ENCODE measurements at regions not wholly inside any gene's neighbourhood (a gene's known extent, or its start where the extent isn't known, plus 50 kb on each side); places are given as distances from the start of the nearest gene placed in this dataset.

DNA sequence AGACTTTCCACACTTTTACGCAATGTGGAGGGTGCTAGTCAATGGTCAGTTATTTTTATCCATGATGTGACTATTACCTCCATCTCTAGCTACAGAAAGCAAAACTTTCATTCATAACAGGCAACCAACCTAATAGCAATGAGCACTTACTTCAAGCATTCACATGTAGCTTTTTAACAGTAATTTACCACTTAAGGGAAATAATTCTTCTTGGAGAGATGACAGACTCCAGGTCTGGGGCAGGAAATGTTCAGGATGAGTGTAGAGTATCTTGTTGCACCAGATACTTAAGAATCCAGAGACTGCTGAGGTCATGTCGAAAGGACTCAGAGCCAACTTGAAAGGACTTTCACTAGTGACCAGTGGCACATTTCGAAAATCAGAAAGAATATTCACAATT is 347.6 kb downstream of the CHRM3 start:
- no peaks in the 10 kb centered on the region for H3K27me3 ChIP-seq (ENCODE audit: control insufficient read depth, insufficient read depth, low read length, poor library complexity, severe bottlenecking)
- H3K4me3 ChIP-seq (ENCODE audit: insufficient read depth, low read depth, low read length): no peak overlapping the region
- H3K4me1 ChIP-seq (ENCODE audit: control insufficient read depth, insufficient read depth, low read length): no peaks in the 10 kb centered on the region
- H3K9me3 ChIP-seq (ENCODE audit: control insufficient read depth, low read length): no peaks in the 10 kb centered on the region
- no peaks in the 10 kb centered on the region for H3K36me3 ChIP-seq (ENCODE audit: control insufficient read depth, insufficient read depth, low read length)
- no peak overlapping the region for H3K27ac ChIP-seq (ENCODE audit: insufficient read depth, low read depth, low read length, poor library complexity, severe bottlenecking)
- 92 to 100% methylated on average over 2 of the region's 3 CpGs for WGBS, 2 experiments

DNA sequence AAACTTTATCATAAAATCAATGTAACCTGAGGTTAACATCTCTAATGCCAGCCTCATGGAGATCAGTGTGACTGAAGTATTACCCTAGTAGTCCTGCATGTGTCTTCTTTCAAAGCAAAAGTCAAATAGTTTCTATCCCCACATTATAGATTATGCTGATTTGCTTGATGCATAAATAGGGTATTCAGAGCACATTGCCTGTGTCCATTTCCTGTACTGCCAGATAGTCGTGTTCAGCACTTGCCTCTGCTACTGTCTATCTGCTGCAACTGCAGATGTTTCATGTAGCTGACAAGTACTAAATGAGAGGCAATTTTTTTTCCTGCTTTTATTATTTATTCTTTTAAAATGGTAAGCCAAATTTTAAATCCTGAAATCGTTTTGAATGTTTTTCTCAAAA is 348.7 kb downstream of the CHRM3 start:
- Histone ChIP-seq H3K27me3 (ENCODE audit: control insufficient read depth, insufficient read depth, low read length, poor library complexity, severe bottlenecking) (no peaks in the 10 kb centered on the region), H3K4me1 (ENCODE audit: control insufficient read depth, insufficient read depth, low read length) (no peaks in the 10 kb centered on the region), H3K27ac (ENCODE audit: insufficient read depth, low read depth, low read length, poor library complexity, severe bottlenecking) (no peak overlapping the region), H3K4me3 (ENCODE audit: insufficient read depth, low read depth, low read length) (no peak overlapping the region), H3K9me3 (ENCODE audit: control insufficient read depth, low read length) (no peaks in the 10 kb centered on the region), H3K36me3 (ENCODE audit: control insufficient read depth, insufficient read depth, low read length) (no peaks in the 10 kb centered on the region)
- 86 to 100% methylated on average over 2 of the region's 2 CpGs for WGBS, 2 experiments

DNA sequence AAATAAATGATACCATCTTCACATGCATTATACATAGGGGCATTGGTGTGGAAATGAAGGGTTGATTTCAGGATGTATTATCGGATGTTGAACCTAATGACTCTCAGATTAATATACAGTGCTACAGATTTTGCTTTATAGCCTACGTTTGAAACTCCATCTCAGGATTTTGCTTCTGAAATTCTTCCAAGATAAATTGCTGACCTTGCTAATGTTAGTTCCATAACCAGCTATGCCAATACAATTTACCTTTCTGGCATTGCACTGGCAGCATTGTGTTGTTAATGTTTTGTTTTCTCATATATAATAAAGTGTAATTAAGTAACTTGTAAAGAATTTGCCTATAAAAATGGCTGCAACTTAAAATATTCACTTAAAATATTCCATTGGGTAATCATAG is 350.1 kb downstream of the CHRM3 start:
- Histone ChIP-seq H3K4me1 (ENCODE audit: control insufficient read depth, insufficient read depth, low read length) (no peaks in the 10 kb centered on the region), H3K9me3 (ENCODE audit: control insufficient read depth, low read length) (no peaks in the 10 kb centered on the region), H3K4me3 (ENCODE audit: insufficient read depth, low read depth, low read length) (no peak overlapping the region), H3K36me3 (ENCODE audit: control insufficient read depth, insufficient read depth, low read length) (no peaks in the 10 kb centered on the region), H3K27ac (ENCODE audit: insufficient read depth, low read depth, low read length, poor library complexity, severe bottlenecking) (no peak overlapping the region), H3K27me3 (ENCODE audit: control insufficient read depth, insufficient read depth, low read length, poor library complexity, severe bottlenecking) (no peaks in the 10 kb centered on the region)
- WGBS, 2 experiments: 93% methylated on average over 2 of the region's 2 CpGs

DNA sequence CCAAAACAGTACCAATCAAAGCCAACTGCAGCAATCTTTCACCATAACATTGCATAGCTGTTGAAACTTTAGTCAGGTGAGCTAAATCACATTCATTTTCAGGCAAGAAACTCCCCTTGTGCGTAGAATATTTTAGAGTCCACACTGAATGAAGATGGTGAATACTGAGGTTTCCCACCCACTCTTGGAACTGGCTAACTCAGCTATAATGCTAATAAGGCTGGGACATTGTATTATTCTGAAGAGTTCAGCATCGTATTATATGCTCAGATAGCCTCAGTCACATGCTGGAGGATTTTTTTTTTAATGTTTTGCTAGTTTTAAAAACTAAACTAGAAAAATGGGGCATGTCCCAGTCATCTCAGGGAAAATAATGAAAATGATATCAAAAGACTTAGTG is 352.3 kb upstream of the FMN2 start:
- Histone ChIP-seq H3K36me3 (ENCODE audit: control insufficient read depth, insufficient read depth, low read length) (no peaks in the 10 kb centered on the region), H3K27me3 (ENCODE audit: control insufficient read depth, insufficient read depth, low read length, poor library complexity, severe bottlenecking) (no peaks in the 10 kb centered on the region), H3K27ac (ENCODE audit: insufficient read depth, low read depth, low read length, poor library complexity, severe bottlenecking) (no peak overlapping the region), H3K4me1 (ENCODE audit: control insufficient read depth, insufficient read depth, low read length) (no peaks in the 10 kb centered on the region), H3K9me3 (ENCODE audit: control insufficient read depth, low read length) (no peaks in the 10 kb centered on the region), H3K4me3 (ENCODE audit: insufficient read depth, low read depth, low read length) (no peak overlapping the region)
- 96 to 98% methylated on average over 2 of the region's 2 CpGs for WGBS, 2 experiments

DNA sequence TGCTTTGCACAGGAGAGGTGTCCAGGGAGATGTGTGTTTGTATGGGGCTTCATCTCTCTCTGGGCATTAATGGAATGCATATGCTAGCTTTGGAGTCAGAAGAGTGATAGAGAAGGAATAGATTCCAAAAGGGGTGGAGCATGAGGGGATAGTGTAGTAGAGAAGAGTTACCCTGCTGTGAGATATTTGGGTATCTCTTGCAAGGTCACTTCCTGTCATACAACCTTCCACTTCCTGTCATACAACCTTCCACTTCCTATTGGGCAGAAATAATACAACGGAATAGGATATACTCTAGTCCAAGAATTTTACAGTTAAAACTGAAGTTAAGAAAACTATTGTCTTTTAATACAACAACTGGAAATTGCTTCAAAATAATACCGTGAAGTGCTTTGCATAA is 351.8 kb upstream of the FMN2 start:
- 100% methylated on average over 1 to 2 of the region's 2 CpGs for WGBS, 2 experiments
- no peaks in the 10 kb centered on the region for H3K36me3 ChIP-seq (ENCODE audit: control insufficient read depth, insufficient read depth, low read length)
- no peak overlapping the region for H3K27ac ChIP-seq (ENCODE audit: insufficient read depth, low read depth, low read length, poor library complexity, severe bottlenecking)
- H3K4me3 ChIP-seq (ENCODE audit: insufficient read depth, low read depth, low read length): no peak overlapping the region
- no peaks in the 10 kb centered on the region for H3K4me1 ChIP-seq (ENCODE audit: control insufficient read depth, insufficient read depth, low read length)
- no peaks in the 10 kb centered on the region for H3K9me3 ChIP-seq (ENCODE audit: control insufficient read depth, low read length)
- H3K27me3 ChIP-seq (ENCODE audit: control insufficient read depth, insufficient read depth, low read length, poor library complexity, severe bottlenecking): no peaks in the 10 kb centered on the region

DNA sequence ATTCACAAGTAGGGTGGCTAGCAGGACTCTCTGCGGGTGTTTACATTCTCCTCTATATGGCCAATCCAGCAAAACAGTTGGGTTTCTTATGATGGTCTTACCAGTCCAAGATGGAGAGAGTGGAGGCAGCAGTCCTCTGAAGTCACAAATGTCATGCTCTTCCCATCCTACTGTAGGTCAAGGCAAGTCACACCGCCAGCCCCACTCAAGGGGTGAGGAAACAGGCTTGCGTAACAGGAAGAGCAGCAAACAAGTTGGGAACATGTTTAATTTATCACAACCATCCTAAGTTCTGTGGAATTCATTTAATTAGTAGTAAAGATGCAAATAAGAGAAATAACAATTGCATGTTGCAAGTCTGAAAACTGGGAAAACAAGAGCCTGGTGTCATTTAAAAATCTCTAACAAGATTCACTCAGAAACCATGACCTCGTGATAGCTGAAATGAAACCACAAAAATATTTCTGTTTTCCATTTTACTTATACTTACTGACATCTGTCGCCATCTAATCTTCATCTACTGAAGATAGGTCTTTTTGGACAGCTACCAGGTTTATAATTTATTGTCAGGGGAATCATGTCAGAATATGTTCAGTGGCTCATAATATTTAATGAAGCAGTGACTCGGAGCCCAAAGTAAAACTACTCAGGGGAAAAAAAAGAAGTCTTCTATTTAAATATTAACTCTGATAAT is 349.1 kb upstream of the FMN2 start:
- Histone ChIP-seq H3K4me3 (ENCODE audit: insufficient read depth, low read depth, low read length) (no peak overlapping the region), H3K9me3 (ENCODE audit: control insufficient read depth, low read length) (no peaks in the 10 kb centered on the region), H3K36me3 (ENCODE audit: control insufficient read depth, insufficient read depth, low read length) (no peaks in the 10 kb centered on the region), H3K4me1 (ENCODE audit: control insufficient read depth, insufficient read depth, low read length) (no peaks in the 10 kb centered on the region), H3K27me3 (ENCODE audit: control insufficient read depth, insufficient read depth, low read length, poor library complexity, severe bottlenecking) (no peaks in the 10 kb centered on the region), H3K27ac (ENCODE audit: insufficient read depth, low read depth, low read length, poor library complexity, severe bottlenecking) (no peak overlapping the region)
- WGBS, 2 experiments: 98% methylated on average over 5 to 6 of the region's 6 CpGs

DNA sequence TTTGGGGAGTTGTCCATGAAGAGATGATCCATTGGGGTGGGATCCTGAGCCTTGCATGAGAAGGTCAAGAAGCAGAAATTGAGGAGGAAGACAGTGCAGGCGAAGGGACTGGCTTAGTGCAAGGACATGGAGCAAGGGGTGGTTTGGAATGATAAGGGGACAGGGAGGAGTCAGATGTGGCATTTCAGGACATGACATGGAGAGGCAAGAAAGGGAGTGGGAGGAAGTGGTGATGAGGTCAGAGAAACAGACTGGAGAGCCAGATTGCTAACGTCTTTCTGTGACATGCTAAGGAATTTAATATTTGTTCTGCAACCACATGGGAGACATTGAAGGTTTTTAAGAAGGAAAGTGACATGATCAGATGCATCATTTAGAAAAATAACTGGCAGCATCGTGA is 346.8 kb upstream of the FMN2 start:
- Histone ChIP-seq H3K27me3 (ENCODE audit: control insufficient read depth, insufficient read depth, low read length, poor library complexity, severe bottlenecking) (no peaks in the 10 kb centered on the region), H3K27ac (ENCODE audit: insufficient read depth, low read depth, low read length, poor library complexity, severe bottlenecking) (no peak overlapping the region), H3K9me3 (ENCODE audit: control insufficient read depth, low read length) (no peaks in the 10 kb centered on the region), H3K36me3 (ENCODE audit: control insufficient read depth, insufficient read depth, low read length) (no peaks in the 10 kb centered on the region), H3K4me3 (ENCODE audit: insufficient read depth, low read depth, low read length) (no peak overlapping the region), H3K4me1 (ENCODE audit: control insufficient read depth, insufficient read depth, low read length) (no peaks in the 10 kb centered on the region)
- WGBS, 2 experiments: 89 to 90% methylated on average over 2 to 3 of the region's 3 CpGs

DNA sequence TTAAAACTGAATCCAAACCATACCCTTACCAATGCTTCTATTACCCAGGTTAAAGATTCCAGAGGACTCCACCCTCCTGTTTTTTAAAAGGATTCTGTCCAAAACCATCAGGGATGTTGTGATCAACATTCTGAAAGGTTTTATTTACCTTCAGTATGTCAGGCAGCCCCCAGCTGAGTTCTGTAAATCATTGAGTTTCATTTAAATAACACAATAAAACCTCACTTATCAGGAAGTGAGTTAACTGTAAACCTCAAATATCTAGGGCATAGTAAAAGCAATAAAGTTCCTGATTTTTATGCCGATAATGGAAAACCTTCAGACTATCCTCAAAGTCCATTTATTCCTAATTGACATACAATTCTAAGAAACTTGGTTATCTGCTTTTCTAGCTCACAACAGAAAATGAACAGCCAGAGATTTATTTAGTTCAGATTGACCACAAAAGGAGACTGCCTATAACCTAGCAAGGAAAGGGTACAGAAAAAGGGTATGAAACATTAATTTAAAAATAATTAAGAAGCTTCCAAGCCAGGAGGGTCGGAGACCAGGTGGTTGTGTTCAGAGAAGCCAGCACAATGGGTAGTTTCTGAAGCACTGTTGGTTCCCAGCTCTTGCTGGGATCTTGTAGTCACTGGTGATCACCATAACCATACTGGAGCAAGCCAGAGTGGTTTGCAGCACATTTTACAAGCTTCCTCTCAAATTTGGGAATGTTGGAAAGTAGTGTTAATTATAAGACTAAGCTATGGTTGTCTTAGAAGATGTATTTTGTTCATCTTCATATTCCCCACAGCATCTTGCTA is 336.4 kb upstream of the FMN2 start:
- 64 to 73% methylated on average over 2 of the region's 2 CpGs for WGBS, 2 experiments
- Histone ChIP-seq H3K9me3 (ENCODE audit: control insufficient read depth, low read length) (no peaks in the 10 kb centered on the region), H3K27ac (ENCODE audit: insufficient read depth, low read depth, low read length, poor library complexity, severe bottlenecking) (no peak overlapping the region), H3K4me3 (ENCODE audit: insufficient read depth, low read depth, low read length) (no peak overlapping the region), H3K27me3 (ENCODE audit: control insufficient read depth, insufficient read depth, low read length, poor library complexity, severe bottlenecking) (no peaks in the 10 kb centered on the region), H3K36me3 (ENCODE audit: control insufficient read depth, insufficient read depth, low read length) (no peaks in the 10 kb centered on the region), H3K4me1 (ENCODE audit: control insufficient read depth, insufficient read depth, low read length) (no peaks in the 10 kb centered on the region)

DNA sequence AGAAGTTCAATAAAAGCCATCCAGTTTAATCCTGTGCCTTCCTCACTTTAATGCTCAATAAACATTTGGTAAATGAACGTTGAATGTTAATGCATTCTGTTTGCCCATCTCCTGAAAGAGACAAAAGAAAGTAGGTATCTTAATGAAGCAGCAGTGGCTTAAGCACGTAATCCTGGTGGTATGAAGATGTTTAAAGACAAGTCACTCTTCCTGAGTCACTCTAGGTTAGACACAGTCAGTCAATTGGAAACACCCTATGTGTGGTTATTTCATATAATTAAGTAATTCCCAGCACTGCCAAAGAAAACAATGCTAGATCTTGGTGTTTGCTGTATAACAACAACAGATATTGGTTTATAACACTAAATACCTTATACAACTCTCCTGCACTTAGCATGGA is 334.0 kb upstream of the FMN2 start:
- 84 to 90% methylated on average over 2 of the region's 2 CpGs for WGBS, 2 experiments
- H3K4me3 ChIP-seq (ENCODE audit: insufficient read depth, low read depth, low read length): no peak overlapping the region
- no peaks in the 10 kb centered on the region for H3K9me3 ChIP-seq (ENCODE audit: control insufficient read depth, low read length)
- H3K27me3 ChIP-seq (ENCODE audit: control insufficient read depth, insufficient read depth, low read length, poor library complexity, severe bottlenecking): no peaks in the 10 kb centered on the region
- H3K27ac ChIP-seq (ENCODE audit: insufficient read depth, low read depth, low read length, poor library complexity, severe bottlenecking): no peak overlapping the region
- H3K4me1 ChIP-seq (ENCODE audit: control insufficient read depth, insufficient read depth, low read length): no peaks in the 10 kb centered on the region
- no peaks in the 10 kb centered on the region for H3K36me3 ChIP-seq (ENCODE audit: control insufficient read depth, insufficient read depth, low read length)

DNA sequence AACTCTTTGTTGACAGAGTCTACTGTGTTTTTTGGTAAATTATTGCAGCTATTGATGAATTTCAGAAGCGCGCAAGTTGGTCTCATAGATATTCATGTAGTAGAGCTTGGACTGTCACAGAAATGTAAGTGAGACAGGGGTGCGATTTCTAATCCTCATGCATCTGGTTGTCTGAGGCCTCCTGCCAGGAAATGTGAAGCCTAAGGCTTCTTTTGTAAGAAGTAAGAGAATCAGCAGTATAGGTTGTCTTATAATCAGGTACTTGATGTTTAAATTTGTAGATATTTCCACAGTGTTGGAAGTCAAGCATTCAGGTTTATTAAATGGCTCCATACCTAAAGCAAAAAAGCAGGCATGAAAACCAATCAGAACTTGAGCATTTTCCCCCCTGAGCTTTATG is 332.9 kb upstream of the FMN2 start:
- WGBS, 2 experiments: 91 to 92% methylated on average over 3 of the region's 3 CpGs
- no peaks in the 10 kb centered on the region for H3K9me3 ChIP-seq (ENCODE audit: control insufficient read depth, low read length)
- no peaks in the 10 kb centered on the region for H3K4me1 ChIP-seq (ENCODE audit: control insufficient read depth, insufficient read depth, low read length)
- H3K27me3 ChIP-seq (ENCODE audit: control insufficient read depth, insufficient read depth, low read length, poor library complexity, severe bottlenecking): no peaks in the 10 kb centered on the region
- H3K27ac ChIP-seq (ENCODE audit: insufficient read depth, low read depth, low read length, poor library complexity, severe bottlenecking): no peak overlapping the region
- H3K36me3 ChIP-seq (ENCODE audit: control insufficient read depth, insufficient read depth, low read length): no peaks in the 10 kb centered on the region
- no peak overlapping the region for H3K4me3 ChIP-seq (ENCODE audit: insufficient read depth, low read depth, low read length)
